B cell (primary cell): ENCODE measurements at regions not wholly inside any gene's neighbourhood (a gene's known extent, or its start where the extent isn't known, plus 50 kb on each side); places are given as distances from the start of the nearest gene placed in this dataset.

Source experiments
- ATAC-seq: fragments of 200-7000 bp; cut with Tn5 transposase; one replicate; pipeline ENCODE4 v1.10.0; 2021; ENCODE audit warnings: low read depth, mild to moderate bottlenecking, moderate number of reproducible peaks, moderate library complexity
- CTCF ChIA-PET: fragments of 350-600 bp; sonication (Branson Sonifier 250); formaldehyde crosslinking; loops from one replicate; lab custom pipeline; 2021; ENCODE audit warnings: antibody characterized with exemption, inconsistent platforms; lab: Charles Lee
- POLR2A ChIA-PET: fragments of 350-600 bp; sonication (Branson Sonifier 250); formaldehyde crosslinking; loops from one replicate; lab custom pipeline; 2021; ENCODE audit warnings: antibody characterized with exemption; lab: Charles Lee
- DNase-seq: peaks from one replicate; pipeline ENCODE4 v3.0.0; 2013
- H2AFZ ChIP-seq: 2 replicates; pipeline ENCODE4 v1.6.1; 2012; ENCODE audit warnings: mild to moderate bottlenecking, low read depth, low read length; ENCODE audit not compliant: insufficient read depth, poor library complexity, severe bottlenecking
- H3K27ac ChIP-seq, 2 donors: 1 replicate in 1 of 2; 2 replicates in 1 of 2; pipeline ENCODE4 v1.5.1; 2012 to 2013; ENCODE audit warnings: low read length in 2 of 2, mild to moderate bottlenecking in 2 of 2, moderate library complexity in 1 of 2
- H3K27me3 ChIP-seq, 4 experiments: fragments of 200-600 bp in 1 of 4; sonication (generic) in 1 of 4; replicated peaks in 1 of 4; 1 replicate in 2 of 4; 2 replicates in 2 of 4; pipeline versions ENCODE4 v1.6.1 to v1.7.0; 2013 to 2016; ENCODE audit warnings: low read length in 3 of 4, mild to moderate bottlenecking in 2 of 4, mixed read lengths in 1 of 4, moderate library complexity in 1 of 4; ENCODE audit not compliant: insufficient read depth in 4 of 4, control insufficient read depth in 3 of 4; ENCODE audit errors: control extremely low read depth in 1 of 4
- H3K36me3 ChIP-seq, 2 experiments: replicated peaks in 1 of 2; 1 replicate in 1 of 2; 2 replicates in 1 of 2; pipeline versions ENCODE4 v1.6.1 to v1.7.1; 2013; ENCODE audit warnings: low read length in 1 of 2; ENCODE audit not compliant: insufficient read depth in 2 of 2, control insufficient read depth in 1 of 2; ENCODE audit errors: control extremely low read depth in 1 of 2, extremely low read depth in 1 of 2
- H3K4me1 ChIP-seq, 2 donors: fragments of 200-600 bp in 1 of 2; sonication (generic) in 1 of 2; 1 replicate in 1 of 2; 2 replicates in 1 of 2; pipeline versions ENCODE4 v1.5.1 to v1.6.1; 2013 to 2017; ENCODE audit warnings: low read length in 2 of 2; ENCODE audit not compliant: control insufficient read depth in 2 of 2, insufficient read depth in 2 of 2
- H3K4me2 ChIP-seq: replicated peaks from 2 replicates; pipeline ENCODE3; 2012; ENCODE audit warnings: mild to moderate bottlenecking, low read depth, low read length; ENCODE audit not compliant: poor library complexity, severe bottlenecking
- H3K4me3 ChIP-seq, 5 experiments: fragments of 200-600 bp in 1 of 5; sonication (generic) in 1 of 5; 1 replicate in 3 of 5; 2 replicates in 2 of 5; pipeline versions ENCODE4 v1.5.1 to v1.7.0; 2011 to 2016; ENCODE audit warnings: low read length in 4 of 5, mild to moderate bottlenecking in 4 of 5, low read depth in 2 of 5, control low read depth in 1 of 5, moderate library complexity in 1 of 5; ENCODE audit not compliant: insufficient read depth in 1 of 5; ENCODE audit errors: control extremely low read depth in 1 of 5, extremely low read depth in 1 of 5
- H3K79me2 ChIP-seq: fragments of 200-600 bp; sonication (generic); one replicate; pipeline ENCODE4 v1.6.0; 2016; ENCODE audit warnings: low read length; ENCODE audit not compliant: control insufficient read depth, insufficient read depth
- H3K9ac ChIP-seq: fragments of 200-600 bp; sonication (generic); 2 replicates; pipeline ENCODE4 v1.6.1; 2017; ENCODE audit warnings: mild to moderate bottlenecking, low read length, moderate library complexity
- H3K9me3 ChIP-seq, 3 donors: one replicate each; pipeline versions ENCODE4 v1.6.1 to v1.7.1; 2013; ENCODE audit warnings: low read length in 2 of 3; ENCODE audit not compliant: control insufficient read depth in 2 of 3, insufficient read depth in 1 of 3; ENCODE audit errors: control extremely low read depth in 1 of 3
- H4K20me1 ChIP-seq: 2 replicates; pipeline ENCODE4 v1.6.0; 2012; ENCODE audit warnings: mild to moderate bottlenecking, low read length; ENCODE audit not compliant: insufficient read depth, control insufficient read depth, poor library complexity, severe bottlenecking
- H3K27ac Mint-ChIP-seq: one replicate; pipeline ENCODE4 v1.8.0; 2021; ENCODE audit warnings: mixed read lengths
- H3K27me3 Mint-ChIP-seq: one replicate; pipeline ENCODE4 v1.8.0; 2021; ENCODE audit warnings: mixed read lengths
- H3K4me1 Mint-ChIP-seq: one replicate; pipeline ENCODE4 v1.8.0; 2021; ENCODE audit warnings: mixed read lengths
- H3K4me3 Mint-ChIP-seq: one replicate; pipeline ENCODE4 v1.8.0; 2021; ENCODE audit warnings: mixed read lengths
- H3K9me3 Mint-ChIP-seq: one replicate; pipeline ENCODE4 v1.8.0; 2022; ENCODE audit warnings: mixed read lengths; ENCODE audit not compliant: insufficient read depth
- CTCF ChIP-seq: fragments of 200-600 bp; IDR thresholded peaks from one replicate; pipeline ENCODE4 v1.8.0; 2022; ENCODE audit warnings: antibody characterized with exemption, mild to moderate bottlenecking
- EZH2 ChIP-seq: IDR thresholded peaks from 2 replicates; pipeline ENCODE4 v1.6.1; 2012; ENCODE audit warnings: borderline replicate concordance, low read depth, mild to moderate bottlenecking, moderate library complexity, low read length; ENCODE audit not compliant: insufficient read depth, poor library complexity, severe bottlenecking
- WGBS: methylation state at CpG from one replicate; pipeline ENCODE4 v1.1.5; 2013; ENCODE audit warnings: missing lambda C conversion rate; ENCODE audit not compliant: insufficient coverage; 5-methylcytosine and 5-hydroxymethylcytosine counted together
- intact Hi-C: fragments of 100-400 bp; cut with micrococcal nuclease; formaldehyde crosslinking; loops from one replicate; pipeline ENCODE4 v1.10.0; 2022

- ATAC-seq: no peak
- H3K79me2 ChIP-seq: no peaks in the 10 kb centered on the region
- WGBS: 100% methylated on average over 2 of the region's 3 CpGs
- H3K9me3 ChIP-seq: peaks cover 0 to 9% (median 2%) of the 10 kb centered on the region in 3 donors
- ChIA-PET CTCF (interaction anchor here (1.1 kb wide), 1 partner anchor 8 kb away, joined by 3 read pairs; no protein-coding TSS in a partner anchor), POLR2A (interaction anchor here (0.6 kb wide), 1 partner anchor 186 kb away, joined by 3 read pairs; no protein-coding TSS in a partner anchor)
- H3K4me1 ChIP-seq: peaks cover 0 to 2% of the 10 kb centered on the region in 2 donors
- H3K27me3 ChIP-seq: no peaks in the 10 kb centered on the region
- H3K36me3 ChIP-seq: no peaks in the 10 kb centered on the region
- intact Hi-C loops: no loop called here
- peaks cover 11% of the 10 kb centered on the region for H3K4me1 Mint-ChIP-seq
- no peak overlapping the region for H3K27ac ChIP-seq
- H3K27ac Mint-ChIP-seq: no peak overlapping the region
- H3K9ac ChIP-seq: no peak overlapping the region
- H3K9me3 Mint-ChIP-seq: peaks cover 2% of the 10 kb centered on the region
- H3K4me3 ChIP-seq: no peak overlapping the region
- no peak overlapping the region for H2AFZ ChIP-seq
- H3K4me3 Mint-ChIP-seq: no peak overlapping the region
- no peaks in the 10 kb centered on the region for H4K20me1 ChIP-seq
- H3K27me3 Mint-ChIP-seq: peaks cover 3% of the 10 kb centered on the region
- TF ChIP-seq CTCF (no peak), EZH2 (no peak)
- no peak overlapping the region for H3K4me2 ChIP-seq
- no peak for DNase-seq
Measured at GRCh38 chr3:56962206-56962605, 98.3 kb upstream of the SPATA12 start.

- WGBS: 68% methylated on average over 4 of the region's 6 CpGs
- Histone ChIP-seq H4K20me1 (no peaks in the 10 kb centered on the region), H3K27ac (no peak overlapping the region), H3K27me3 (no peaks in the 10 kb centered on the region), H3K36me3 (no peaks in the 10 kb centered on the region), H3K4me1 (peaks cover 0 to 2% of the 10 kb centered on the region in 2 donors), H3K4me2 (no peak overlapping the region), H3K4me3 (no peak overlapping the region), H3K9ac (no peak overlapping the region), H2AFZ (no peak overlapping the region), H3K9me3 (peaks cover 0 to 4% (median 2%) of the 10 kb centered on the region in 3 donors), H3K79me2 (no peaks in the 10 kb centered on the region)
- H3K4me3 Mint-ChIP-seq: no peak overlapping the region
- DNase-seq (no peak), ATAC-seq (no peak)
- peaks cover 2% of the 10 kb centered on the region for H3K9me3 Mint-ChIP-seq
- peaks cover 11% of the 10 kb centered on the region for H3K4me1 Mint-ChIP-seq
- H3K27me3 Mint-ChIP-seq: peaks cover 3% of the 10 kb centered on the region
- TF ChIP-seq CTCF (no peak), EZH2 (no peak)
- intact Hi-C loops: no loop called here
- ChIA-PET CTCF (interaction anchor here (1.3 kb wide), 1 partner anchor 256 kb away, joined by 6 read pairs; no protein-coding TSS in a partner anchor), POLR2A (no interaction called here)
- H3K27ac Mint-ChIP-seq: no peak overlapping the region
Measured at GRCh38 chr3:56960234-56960917, 100.1 kb upstream of the SPATA12 start.
